GM12875 (cell line): ENCODE measurements at regions not wholly inside any gene's neighbourhood (a gene's known extent, or its start where the extent isn't known, plus 50 kb on each side); places are given as distances from the start of the nearest gene placed in this dataset.

Experiments
- H3K4me3 ChIP-seq: one replicate; pipeline ENCODE4 v1.5.1; 2011; ENCODE audit warnings: low read depth, low read length, control low read depth
- TF ChIP-seq, protein P1 (sequence below): IDR thresholded peaks from 2 replicates; pipeline ENCODE4 v1.5.1; 2011; ENCODE audit warnings: low read depth, mild to moderate bottlenecking, control low read depth, inconsistent platforms, low read length, moderate library complexity, borderline replicate concordance; ENCODE audit not compliant: insufficient read depth

DNA sequence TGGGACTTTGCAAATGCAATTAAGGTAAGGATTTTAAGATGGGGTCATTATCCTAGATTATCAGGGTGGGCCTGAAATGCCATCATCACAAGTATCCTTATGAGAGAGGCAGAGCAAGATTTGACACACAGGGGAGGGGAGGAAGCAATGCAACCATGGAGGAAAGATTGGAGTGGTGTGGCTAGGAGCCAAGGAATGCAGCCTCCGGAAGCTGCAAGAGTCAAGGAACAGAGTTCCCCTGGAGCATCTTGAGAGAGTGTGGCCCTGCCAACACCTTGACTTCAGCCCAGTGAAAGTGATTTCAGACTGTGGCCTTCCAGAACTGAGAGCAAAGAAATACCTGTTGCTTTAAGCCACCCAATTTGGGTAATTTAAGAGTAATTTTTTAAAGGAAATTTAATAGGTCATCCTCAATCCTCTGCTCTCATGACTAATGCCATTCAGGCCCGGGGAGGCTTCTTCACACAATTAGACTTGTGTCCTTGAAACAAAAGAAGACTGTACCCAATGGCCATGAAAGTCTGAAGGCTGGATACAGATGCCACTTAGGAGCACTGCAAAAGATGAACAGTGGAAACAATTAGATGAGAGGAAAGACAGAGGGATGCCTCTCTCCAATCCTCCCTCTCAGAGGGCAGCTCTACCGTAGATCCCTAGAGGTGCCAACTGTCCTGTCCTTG lies 250.3 kb upstream of the ID2 start:
- TF ChIP-seq, protein P1, sequence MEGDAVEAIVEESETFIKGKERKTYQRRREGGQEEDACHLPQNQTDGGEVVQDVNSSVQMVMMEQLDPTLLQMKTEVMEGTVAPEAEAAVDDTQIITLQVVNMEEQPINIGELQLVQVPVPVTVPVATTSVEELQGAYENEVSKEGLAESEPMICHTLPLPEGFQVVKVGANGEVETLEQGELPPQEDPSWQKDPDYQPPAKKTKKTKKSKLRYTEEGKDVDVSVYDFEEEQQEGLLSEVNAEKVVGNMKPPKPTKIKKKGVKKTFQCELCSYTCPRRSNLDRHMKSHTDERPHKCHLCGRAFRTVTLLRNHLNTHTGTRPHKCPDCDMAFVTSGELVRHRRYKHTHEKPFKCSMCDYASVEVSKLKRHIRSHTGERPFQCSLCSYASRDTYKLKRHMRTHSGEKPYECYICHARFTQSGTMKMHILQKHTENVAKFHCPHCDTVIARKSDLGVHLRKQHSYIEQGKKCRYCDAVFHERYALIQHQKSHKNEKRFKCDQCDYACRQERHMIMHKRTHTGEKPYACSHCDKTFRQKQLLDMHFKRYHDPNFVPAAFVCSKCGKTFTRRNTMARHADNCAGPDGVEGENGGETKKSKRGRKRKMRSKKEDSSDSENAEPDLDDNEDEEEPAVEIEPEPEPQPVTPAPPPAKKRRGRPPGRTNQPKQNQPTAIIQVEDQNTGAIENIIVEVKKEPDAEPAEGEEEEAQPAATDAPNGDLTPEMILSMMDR: no peak
- H3K4me3 ChIP-seq: no peak overlapping the region

DNA sequence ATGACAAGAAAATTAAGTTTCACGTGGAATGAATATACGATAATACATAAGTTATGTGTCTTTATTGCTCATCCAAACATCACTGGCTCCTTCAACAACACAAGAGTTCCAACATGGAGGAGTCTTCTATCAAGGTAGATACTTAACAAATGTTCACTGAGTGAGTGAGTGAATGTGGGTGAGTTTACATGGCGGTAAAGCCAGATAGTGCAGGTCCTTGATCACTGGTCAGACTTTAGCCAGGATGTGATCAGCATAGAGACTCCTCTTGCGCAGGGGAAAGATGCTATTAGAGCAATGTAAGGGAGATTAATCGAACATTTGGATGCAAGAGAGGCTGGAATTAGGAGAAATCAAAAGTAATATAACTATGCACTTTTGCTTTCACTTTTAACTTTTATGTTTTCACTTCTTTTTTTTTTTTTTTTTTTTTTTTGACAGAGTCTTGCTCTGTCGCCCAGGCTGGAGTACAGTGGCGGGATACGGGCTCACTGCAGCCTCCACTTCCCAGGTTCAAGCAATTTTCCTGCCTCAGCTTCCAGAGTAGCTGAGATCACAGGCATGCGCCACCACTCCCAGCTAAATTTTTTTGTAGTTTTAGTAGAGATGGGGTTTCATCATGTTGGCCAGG lies 249.0 kb upstream of the ID2 start:
- H3K4me3 ChIP-seq: no peak overlapping the region
- TF ChIP-seq, protein P1: no peak

DNA sequence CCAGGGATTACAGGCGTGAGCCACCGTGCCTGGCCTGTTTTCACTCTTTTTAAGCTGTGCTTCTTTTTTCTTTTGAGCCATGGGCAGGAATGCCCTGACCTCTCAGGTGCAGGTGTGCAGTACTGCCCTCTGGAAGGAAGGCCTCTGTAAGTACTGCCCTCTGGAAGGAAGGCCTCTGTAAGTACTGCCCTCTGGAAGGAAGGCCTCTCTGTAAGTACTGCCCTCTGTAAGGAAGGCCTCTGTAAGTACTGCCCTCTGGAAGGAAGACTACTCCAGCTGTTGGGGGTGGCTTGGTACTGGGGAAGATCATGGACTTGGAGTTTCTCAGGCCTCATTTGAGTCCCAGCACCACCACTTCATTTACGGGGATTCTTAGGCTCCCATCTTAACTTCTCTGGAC lies 248.5 kb upstream of the ID2 start:
- H3K4me3 ChIP-seq: no peak overlapping the region
- TF ChIP-seq, protein P1: no peak

DNA sequence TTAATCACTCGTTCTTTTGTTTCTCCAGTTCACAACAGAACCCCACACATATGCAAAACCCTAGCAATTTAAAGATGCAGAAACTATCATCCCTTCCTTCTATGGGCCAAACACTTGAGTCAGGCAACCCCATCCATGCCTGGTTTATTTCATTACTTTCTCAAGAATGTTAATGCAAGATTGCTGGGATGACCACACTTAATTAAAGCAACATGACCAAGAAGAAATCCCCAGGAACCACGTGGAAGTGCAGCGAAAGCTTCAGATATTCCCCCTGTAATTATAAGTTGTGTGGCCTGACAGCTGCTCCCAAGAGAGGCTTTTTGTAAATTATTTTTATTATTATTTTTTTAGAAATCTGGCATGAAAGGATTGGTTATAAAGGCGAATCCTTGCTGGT lies 246.2 kb upstream of the ID2 start:
- TF ChIP-seq, protein P1: no peak
- H3K4me3 ChIP-seq: no peak overlapping the region

DNA sequence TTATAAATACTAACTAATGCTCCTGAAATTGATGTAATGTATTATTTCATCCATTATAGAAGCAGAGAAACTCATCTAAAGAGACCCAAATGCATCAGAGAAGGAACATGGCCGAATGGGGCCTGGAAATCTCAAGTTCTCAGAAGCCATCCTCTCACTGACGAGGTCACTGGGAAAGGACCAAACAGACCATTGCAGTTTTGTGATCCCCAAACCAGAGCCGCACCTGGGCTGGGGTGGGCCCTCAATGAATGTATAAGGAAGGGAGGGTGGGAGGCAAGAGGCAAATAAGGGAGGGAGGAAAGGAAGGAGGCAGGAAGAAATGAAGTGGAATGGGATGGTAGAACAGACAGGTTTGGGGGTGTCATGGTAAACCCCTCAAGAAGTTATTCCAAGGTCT lies 245.3 kb upstream of the ID2 start:
- TF ChIP-seq, protein P1: no peak
- no peak overlapping the region for H3K4me3 ChIP-seq

DNA sequence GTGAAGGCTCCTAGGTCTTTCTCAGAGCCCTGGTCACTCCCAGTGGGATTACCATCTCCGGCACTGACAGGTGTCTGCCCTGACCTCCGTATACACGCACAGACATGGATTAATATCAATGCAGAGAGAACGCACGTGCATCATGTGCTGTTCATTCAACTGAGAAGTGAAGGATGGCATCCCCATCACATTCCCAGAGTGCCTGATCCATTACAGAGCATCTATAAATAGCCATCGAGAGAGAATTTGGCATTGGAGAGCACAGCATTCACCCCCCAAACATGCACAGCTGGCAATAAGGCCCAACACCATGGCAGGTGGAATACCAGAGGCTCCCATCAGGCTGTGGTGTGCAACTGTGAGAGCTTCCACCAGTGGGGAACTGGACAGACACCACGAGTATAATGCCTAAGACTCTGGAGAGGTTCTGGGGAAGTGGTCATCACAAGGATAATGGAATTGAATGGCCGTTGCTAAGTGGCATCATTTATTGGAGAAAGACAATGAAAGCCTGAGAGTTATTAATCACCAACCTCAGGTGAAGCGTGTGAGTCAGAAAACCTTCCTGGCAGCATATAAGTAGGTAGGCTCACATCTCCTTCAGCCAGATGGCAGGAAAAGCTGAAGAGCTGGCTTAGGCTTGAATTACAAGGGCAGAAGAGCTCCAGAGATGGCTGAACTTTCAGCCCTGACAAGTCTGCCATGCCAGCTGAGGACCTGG lies 244.5 kb upstream of the ID2 start:
- no peak overlapping the region for H3K4me3 ChIP-seq
- TF ChIP-seq, protein P1: no peak

DNA sequence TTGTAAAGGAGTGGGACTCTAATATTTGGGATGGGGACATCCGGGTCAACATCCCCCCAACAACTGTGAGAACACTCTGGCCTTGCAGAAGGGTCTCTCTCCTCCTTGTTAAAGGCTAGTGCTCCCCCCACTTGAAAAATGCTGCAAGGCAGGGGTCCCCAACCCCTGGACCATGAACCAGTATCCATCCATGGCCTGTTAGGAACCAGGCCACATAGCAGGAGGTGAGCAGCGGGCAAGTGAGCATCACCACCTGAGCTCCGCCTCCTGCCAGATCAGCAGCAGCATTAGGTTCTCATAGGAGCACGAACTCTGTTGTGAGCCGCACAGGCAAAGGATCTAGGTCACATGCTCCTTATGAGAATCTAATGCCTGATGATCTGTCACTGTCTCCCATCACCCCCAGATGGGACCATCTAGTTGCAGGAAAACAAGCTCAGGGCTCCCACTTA lies 243.9 kb upstream of the ID2 start:
- no peak overlapping the region for H3K4me3 ChIP-seq
- TF ChIP-seq, protein P1: no peak
